ENCODE measurements at regions not wholly inside any gene's neighbourhood (a gene's known extent, or its start where the extent isn't known, plus 50 kb on each side); places are given as distances from the start of the nearest gene placed in this dataset.

DNA sequence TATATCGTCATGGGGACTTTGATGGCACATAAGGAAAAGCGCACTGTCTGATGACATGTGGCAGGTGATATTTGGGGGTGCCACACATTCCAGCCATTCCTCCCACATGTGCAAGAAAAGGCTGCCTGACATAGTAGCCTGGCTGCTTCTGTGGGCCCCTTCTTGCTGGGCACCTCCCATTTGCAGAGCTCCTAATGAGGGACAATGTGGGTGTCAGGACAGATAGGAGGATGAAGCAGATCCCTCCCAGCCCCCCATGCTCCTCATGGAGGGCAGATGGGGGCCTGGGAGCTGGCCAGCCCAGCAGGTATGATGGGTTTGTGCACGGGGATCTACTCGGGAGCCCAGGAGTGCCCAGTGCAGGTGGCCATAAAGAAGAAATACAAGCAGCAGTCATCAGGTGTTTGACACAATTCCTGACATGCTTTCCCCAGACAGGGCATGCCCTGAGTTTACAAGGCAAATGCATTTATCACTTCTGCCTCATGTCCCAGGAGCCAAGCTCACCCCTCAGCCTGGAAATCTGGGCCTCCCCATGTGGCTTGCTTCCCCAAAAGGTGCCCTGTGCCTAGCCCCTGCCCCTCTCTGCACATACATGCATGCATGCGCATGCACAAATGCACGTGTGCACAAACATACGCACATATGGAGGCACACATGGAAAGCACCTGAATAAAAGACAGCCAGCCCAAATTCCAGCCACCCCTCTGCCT, 260.6 kb upstream of the RPL38 start:
- ATAC-seq (ENCODE audit: low FRiP score), result no peak
- TF ChIP-seq, protein P1, sequence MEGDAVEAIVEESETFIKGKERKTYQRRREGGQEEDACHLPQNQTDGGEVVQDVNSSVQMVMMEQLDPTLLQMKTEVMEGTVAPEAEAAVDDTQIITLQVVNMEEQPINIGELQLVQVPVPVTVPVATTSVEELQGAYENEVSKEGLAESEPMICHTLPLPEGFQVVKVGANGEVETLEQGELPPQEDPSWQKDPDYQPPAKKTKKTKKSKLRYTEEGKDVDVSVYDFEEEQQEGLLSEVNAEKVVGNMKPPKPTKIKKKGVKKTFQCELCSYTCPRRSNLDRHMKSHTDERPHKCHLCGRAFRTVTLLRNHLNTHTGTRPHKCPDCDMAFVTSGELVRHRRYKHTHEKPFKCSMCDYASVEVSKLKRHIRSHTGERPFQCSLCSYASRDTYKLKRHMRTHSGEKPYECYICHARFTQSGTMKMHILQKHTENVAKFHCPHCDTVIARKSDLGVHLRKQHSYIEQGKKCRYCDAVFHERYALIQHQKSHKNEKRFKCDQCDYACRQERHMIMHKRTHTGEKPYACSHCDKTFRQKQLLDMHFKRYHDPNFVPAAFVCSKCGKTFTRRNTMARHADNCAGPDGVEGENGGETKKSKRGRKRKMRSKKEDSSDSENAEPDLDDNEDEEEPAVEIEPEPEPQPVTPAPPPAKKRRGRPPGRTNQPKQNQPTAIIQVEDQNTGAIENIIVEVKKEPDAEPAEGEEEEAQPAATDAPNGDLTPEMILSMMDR (IDR thresholded peaks at IDR 0.05), result no peak
- no peak for DNase-seq (ENCODE audit: low spot score)

- no peak for ATAC-seq (ENCODE audit: low FRiP score)
- DNase-seq (ENCODE audit: low spot score), result no peak
- TF ChIP-seq, protein P1 (IDR thresholded peaks at IDR 0.05), result no peak
These were observed 259.9 kb upstream of the RPL38 start for GRCh38 chr17:73943416-73944110.

- TF ChIP-seq, protein P1 (IDR thresholded peaks at IDR 0.05), result no peak
- DNase-seq (ENCODE audit: low spot score) (no peak), ATAC-seq (ENCODE audit: low FRiP score) (no peak)
These were observed 259.1 kb upstream of the RPL38 start for GRCh38 chr17:73944366-73944765.

GRCh38 chr17:73947281-73947965, 256.1 kb upstream of the RPL38 start:
- TF ChIP-seq, protein P1 (IDR thresholded peaks at IDR 0.05), result no peak
- DNase-seq (ENCODE audit: low spot score), result no peak
- no peak for ATAC-seq (ENCODE audit: low FRiP score)

DNA sequence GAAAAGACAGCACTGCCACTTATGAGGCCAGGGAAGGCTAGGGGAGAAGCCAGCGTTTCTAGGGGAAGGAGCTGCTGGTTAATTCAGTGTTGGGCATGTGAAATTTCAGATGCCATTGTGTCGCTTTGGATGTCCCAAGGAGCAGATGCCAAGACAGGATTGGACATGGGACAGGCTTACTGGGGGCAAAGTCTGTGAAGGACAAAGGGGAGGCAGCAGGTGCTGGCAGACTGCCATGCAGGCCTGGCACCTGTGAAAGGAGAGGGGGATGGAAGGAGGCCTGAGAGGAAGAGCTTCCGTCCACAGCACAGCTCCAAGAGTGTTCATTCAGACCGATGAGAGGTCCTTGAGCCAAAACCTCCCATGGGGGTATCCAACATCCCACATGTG, 255.5 kb upstream of the RPL38 start:
- TF ChIP-seq, protein P1 (IDR thresholded peaks at IDR 0.05), result no peak
- ATAC-seq (ENCODE audit: low FRiP score) (no peak), DNase-seq (ENCODE audit: low spot score) (no peak)

GRCh38 chr17:73949903-73950592, 253.4 kb upstream of the RPL38 start:
- ATAC-seq (ENCODE audit: low FRiP score), result no peak
- DNase-seq (ENCODE audit: low spot score), result no peak
- TF ChIP-seq, protein P1 (IDR thresholded peaks at IDR 0.05), result no peak

Data from omental fat pad (tissue), 3 donors.